GM21576 (cell line): ENCODE measurements at regions not wholly inside any gene's neighbourhood (a gene's known extent, or its start where the extent isn't known, plus 50 kb on each side); places are given as distances from the start of the nearest gene placed in this dataset.

Experiments used
- ATAC-seq: cut with Tn5 transposase; IDR thresholded peaks from one replicate; pipeline ENCODE4 v1.9.1; 2021; ENCODE audit warnings: mild to moderate bottlenecking, moderate library complexity; ENCODE audit not compliant: unreplicated experiment

DNA sequence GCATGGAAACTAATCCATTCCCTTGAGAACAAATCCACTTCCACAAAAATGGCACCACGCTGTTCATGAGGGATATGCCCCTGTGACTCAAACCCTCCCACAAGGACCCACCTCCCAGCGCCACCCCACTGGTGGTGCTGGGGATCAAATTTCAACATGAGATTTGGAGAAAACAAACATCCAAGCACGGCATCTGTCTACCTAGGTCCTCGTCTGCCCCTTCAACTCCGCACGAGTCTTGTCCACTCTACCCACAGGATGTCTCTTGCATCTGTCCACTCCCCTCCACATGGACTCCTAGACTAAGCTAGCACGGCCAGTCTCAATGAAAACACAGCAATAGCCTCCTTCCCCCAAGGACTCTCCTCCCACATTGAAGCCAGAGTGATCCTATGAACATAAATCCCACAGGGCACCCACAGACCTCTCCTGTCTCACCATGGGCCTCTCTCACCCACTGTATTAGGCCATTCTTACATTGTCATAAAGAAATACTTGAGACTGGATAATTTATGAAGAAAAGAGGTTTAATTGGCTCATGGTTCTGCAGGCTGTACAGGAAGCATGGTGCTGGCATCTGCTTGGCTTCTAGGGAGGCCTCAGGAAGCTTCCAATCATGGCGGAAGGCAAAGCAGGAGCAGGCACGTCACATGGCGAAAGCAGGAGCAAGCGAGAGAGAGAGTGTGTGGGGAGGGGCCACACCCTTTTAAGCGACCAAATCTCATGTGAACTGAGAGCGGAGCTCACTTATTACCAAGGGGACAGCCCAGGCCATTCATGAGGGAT is 101.4 kb downstream of the TOMM20 start:
- ATAC-seq: no peak

GRCh38 chr1:235025422-235025984 is 103.1 kb downstream of the TOMM20 start:
- no peak for ATAC-seq

DNA sequence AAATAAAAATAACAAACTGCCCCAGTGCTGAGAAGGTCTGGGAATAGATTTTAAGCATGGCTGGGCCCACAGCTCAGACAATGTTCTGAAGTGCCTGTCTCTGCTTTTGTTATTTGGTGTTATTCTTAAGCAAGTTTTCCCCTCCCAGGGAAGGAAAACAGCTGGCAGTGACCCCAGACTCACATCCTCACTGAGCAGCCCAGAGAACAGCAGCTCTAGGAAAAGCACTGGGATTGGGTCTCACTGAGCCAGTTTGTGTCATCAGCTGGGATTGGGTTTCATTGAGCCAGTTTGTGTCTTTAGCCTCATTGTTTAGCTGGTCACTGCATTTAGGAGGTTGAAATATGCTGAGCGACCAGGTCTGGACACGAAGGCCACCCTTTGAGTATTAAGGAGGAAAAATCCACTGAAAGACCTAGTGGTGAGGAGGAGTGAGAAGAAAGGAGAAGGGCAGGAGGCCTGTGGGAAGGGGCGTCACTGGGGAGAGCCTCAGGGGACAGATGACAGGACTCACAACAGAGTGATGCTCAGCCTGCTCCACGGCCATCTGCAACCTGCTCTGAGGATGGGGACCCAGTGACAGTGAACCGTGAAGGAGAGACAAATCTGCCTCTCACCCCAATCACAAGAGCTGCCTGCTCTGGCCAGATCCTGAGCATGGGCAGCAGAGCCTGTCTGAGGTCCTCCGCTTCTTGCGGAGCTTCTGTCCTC is 103.8 kb downstream of the TOMM20 start:
- no peak for ATAC-seq

DNA sequence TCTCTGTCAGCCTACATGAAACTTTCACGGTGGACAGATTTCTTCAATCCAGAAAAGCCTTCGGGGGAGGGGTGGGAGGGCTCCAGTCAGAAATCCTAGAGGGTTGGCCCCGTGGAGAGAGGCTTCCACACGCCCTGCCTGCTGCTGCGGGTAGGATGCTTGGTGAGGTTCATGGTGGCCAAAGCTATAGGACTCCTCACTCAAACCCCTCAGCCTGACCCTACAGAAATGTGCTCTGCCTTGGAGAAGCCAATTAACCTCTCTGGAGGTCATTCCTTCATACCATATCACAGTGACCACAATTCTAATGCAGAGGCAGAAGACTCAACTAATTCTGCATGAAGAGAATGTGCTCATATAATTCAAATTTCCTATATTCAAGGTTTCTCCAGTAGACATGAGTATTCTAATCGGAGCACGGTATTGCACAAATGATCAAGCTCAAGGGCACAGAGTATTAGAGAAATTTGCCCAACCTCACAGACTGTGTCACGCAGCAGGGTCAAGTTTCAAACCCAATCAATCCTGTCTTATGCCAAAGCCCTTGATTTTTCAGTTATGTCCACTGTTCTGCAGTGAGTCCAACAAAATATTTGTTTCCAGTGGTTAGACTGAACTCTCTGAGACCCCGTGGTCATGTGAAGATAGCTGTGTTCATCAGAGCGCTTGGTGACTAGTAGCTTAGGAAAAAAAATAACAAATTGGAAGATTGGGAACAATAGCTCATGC is 104.8 kb downstream of the TOMM20 start:
- no peak for ATAC-seq

GRCh38 chr1:235022981-235023710 is 105.5 kb downstream of the TOMM20 start:
- no peak for ATAC-seq

DNA sequence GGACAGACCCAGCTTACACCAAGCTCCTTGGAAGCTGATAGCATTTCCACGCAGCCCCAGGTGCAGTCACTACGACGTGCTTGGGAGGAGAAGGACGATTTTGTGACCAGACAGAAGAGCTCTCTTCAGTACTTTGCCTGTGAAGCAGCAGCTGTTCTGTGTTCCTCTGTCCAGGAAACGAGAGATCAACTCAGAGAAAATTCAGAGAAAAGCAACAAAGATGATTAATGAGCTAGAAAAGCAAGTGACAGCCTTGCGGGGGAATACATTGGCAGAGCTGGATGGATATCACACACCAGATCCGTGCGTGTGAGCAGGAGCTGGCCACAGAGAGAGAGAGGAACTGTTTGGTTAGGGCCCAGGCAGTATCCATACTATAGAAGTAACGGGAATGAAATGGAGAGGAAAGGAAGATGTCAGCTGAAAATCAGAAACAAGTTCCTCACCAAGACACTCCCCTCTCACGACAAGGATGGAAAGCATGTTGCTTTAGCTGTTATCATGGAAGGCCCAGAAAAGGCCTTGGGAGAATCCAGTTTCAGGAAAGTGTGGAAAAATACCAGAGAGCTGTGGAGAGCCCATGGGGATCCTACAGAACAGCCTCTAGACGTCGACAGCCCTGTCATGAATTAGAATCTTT is 106.2 kb downstream of the TOMM20 start:
- no peak for ATAC-seq

- ATAC-seq: no peak
Observed at GRCh38 chr1:235021815-235022214, 106.8 kb downstream of the TOMM20 start.

DNA sequence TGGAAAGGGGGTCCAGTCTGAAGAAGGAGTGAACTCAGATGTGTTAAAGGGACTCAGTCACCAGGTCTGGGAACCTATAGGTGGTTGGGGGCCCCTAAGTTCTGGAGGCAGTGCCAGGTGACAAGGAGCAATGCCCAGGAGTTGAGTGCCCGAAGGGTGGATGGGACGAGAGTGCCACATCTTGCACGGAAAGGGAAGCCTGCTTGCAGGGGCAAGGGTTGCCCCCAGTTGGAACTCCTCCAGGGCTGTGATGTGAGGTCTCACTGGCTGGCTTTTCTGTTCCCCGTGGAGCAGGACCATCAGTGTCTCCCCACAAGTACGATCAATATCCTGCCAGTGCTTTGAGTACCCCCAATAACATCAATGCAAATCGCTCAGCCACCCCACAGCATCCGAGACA is 107.3 kb downstream of the TOMM20 start:
- no peak for ATAC-seq

GRCh38 chr1:235019961-235020360 is 108.7 kb downstream of the TOMM20 start:
- ATAC-seq: no peak

GRCh38 chr1:235019471-235019870 is 109.2 kb downstream of the TOMM20 start:
- no peak for ATAC-seq

DNA sequence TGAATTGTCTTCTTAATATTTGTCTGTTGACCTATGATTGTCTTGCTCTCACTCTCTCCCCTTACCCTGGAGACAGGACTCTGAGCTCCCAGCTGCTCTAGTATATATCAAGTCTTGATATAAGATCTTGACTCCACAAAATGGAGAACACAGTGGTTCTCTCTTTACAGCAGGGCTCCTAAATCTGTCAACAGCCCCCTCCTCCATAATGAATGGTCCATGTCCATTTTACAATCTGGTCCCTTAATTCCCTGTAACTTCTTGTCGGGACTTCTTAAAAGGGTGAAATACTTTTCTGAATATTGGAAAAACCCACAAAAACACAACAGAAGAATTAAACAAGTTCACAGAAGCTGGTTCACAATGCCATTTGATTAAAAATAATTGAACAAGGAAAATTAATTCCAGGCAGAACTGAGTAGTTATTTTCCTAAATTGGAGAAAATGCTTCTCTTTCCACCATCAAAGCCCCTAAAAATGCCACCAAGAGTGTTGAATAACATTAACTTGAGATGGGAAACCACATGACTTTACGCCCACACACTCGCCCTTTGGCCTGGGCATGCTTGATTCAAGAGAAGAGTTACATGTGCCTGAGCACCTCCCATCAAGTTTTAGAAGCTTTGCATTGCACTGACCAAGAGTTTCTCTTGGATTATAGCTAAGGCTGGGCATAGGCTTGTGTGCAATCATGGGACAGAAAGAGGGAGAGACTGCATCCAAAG is 109.8 kb downstream of the TOMM20 start:
- ATAC-seq: no peak

GRCh38 chr1:235018161-235018560 is 110.5 kb downstream of the TOMM20 start:
- ATAC-seq: no peak

GRCh38 chr1:235017719-235018118 is 110.9 kb downstream of the TOMM20 start:
- ATAC-seq: no peak

DNA sequence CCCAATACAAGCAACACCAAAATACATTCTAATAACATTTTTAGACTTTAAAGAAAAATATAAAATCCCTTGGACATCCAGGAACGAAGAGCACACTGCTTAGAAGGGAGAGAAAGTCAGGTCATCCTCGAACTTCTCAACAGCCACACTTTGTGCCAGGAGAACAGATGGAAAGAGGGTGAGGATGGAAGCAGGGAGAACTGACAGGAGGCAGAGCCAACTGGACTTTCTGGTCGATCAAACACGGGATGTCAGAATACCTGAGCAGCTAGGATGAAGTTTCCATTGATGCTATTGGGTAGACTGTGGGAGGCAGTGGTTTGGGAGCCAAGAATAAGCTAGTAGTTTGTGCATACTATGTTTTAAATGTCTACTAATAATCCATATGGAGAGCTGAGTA is 111.4 kb downstream of the TOMM20 start:
- ATAC-seq: no peak

- ATAC-seq: peak; percentile 33
Observed at GRCh38 chr1:235015291-235015985, 113.2 kb downstream of the TOMM20 start.

GRCh38 chr1:235014756-235015155 is 113.9 kb downstream of the TOMM20 start:
- ATAC-seq: no peak

DNA sequence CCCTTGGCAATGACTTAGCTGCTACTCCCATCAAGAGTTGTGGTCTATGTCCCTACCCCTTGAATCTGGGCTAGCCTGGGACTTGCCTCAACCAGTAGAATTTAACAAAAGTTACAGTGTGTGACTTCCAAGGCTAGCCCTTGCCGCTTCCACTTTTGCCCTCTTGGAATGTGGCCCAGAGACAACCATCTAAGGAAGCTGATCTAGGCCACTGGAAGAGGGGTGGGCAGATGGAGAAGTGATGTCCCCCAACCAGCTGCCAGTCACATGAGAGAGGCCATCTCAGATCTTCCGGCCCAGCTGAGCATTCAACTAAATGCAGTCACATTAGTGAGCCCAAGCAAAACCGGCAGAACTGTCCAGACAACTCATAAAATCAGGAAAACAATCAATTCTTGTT is 115.1 kb downstream of the TOMM20 start:
- ATAC-seq: no peak

- no peak for ATAC-seq
Observed at GRCh38 chr1:235012436-235013210, 116.0 kb downstream of the TOMM20 start.
